Embryonic facial prominence (tissue), 1 donor: ENCODE measurements at regions not wholly inside any gene's neighbourhood (a gene's known extent, or its start where the extent isn't known, plus 50 kb on each side); places are given as distances from the start of the nearest gene placed in this dataset.
"Not testable (repeated sequence)": the region's sequence is repeated elsewhere in the genome, so short reads cannot be mapped to it uniquely, and the experiment has no call there.

ENCODE experiments used
- DNase-seq: peaks from one replicate; pipeline ENCODE4 v3.0.0-alpha.2; 2016; ENCODE audit errors: extremely low spot score

- DNase-seq, result no peak
These were observed 575.2 kb upstream of the ADGRB3 start for GRCh38 chr6:68059899-68060298.

GRCh38 chr6:68059261-68059660, 575.8 kb upstream of the ADGRB3 start:
- DNase-seq, result no peak

- not testable (repeated sequence) for DNase-seq
These were observed 578.5 kb upstream of the ADGRB3 start for GRCh38 chr6:68056596-68056995.

GRCh38 chr6:68054756-68055155, 580.3 kb upstream of the ADGRB3 start:
- DNase-seq, result no peak

GRCh38 chr6:68053805-68054373, 581.2 kb upstream of the ADGRB3 start:
- DNase-seq, result no peak

GRCh38 chr6:68052234-68052633, 582.8 kb upstream of the ADGRB3 start:
- no peak for DNase-seq

- DNase-seq, result no peak
These were observed 585.5 kb upstream of the ADGRB3 start for GRCh38 chr6:68049562-68049961.

- no peak for DNase-seq
These were observed 588.3 kb upstream of the ADGRB3 start for GRCh38 chr6:68046756-68047155.

GRCh38 chr6:68046302-68046701, 588.8 kb upstream of the ADGRB3 start:
- no peak for DNase-seq

GRCh38 chr6:68045193-68045592, 589.9 kb upstream of the ADGRB3 start:
- DNase-seq, result no peak

- DNase-seq, result no peak
These were observed 590.8 kb upstream of the ADGRB3 start for GRCh38 chr6:68044264-68044663.

GRCh38 chr6:68043122-68043398, 592.0 kb upstream of the ADGRB3 start:
- DNase-seq, result no peak

- DNase-seq, result no peak
These were observed 592.6 kb upstream of the ADGRB3 start for GRCh38 chr6:68042339-68043121.

- DNase-seq, result no peak
These were observed 594.3 kb upstream of the ADGRB3 start for GRCh38 chr6:68040780-68041179.

- no peak for DNase-seq
These were observed 594.7 kb upstream of the ADGRB3 start for GRCh38 chr6:68040312-68040778.

- no peak for DNase-seq
These were observed 595.3 kb upstream of the ADGRB3 start for GRCh38 chr6:68039641-68040311.

GRCh38 chr6:68038815-68039408, 596.2 kb upstream of the ADGRB3 start:
- DNase-seq, result no peak

- DNase-seq, result no peak
These were observed 602.9 kb upstream of the ADGRB3 start for GRCh38 chr6:68032217-68032616.

GRCh38 chr6:68031054-68031453, 604.0 kb upstream of the ADGRB3 start:
- no peak for DNase-seq

- DNase-seq, result no peak
These were observed 608.6 kb upstream of the ADGRB3 start for GRCh38 chr6:68026483-68026882.

- DNase-seq, result no peak
These were observed 609.3 kb upstream of the ADGRB3 start for GRCh38 chr6:68025764-68026163.

GRCh38 chr6:68024570-68025269, 610.4 kb upstream of the ADGRB3 start:
- DNase-seq, result no peak
